Renal cortical epithelial cell (primary cell): ENCODE measurements at regions not wholly inside any gene's neighbourhood (a gene's known extent, or its start where the extent isn't known, plus 50 kb on each side); places are given as distances from the start of the nearest gene placed in this dataset.
A peak's percentile ranks its signal among the peaks of the same experiment; 100 is the strongest.
"Not testable (repeated sequence)": the region's sequence is repeated elsewhere in the genome, so short reads cannot be mapped to it uniquely, and the experiment has no call there.

Experiments used
- DNase-seq: peaks from one replicate; pipeline ENCODE4 v3.0.0-alpha.2; 2011; ENCODE audit warnings: low read depth

- DNase-seq = no peak
Observed at GRCh38 chr4:167939863-167940616, 152.3 kb upstream of the ANXA10 start.

GRCh38 chr4:167943872-167944505 is 148.3 kb upstream of the ANXA10 start:
- no peak for DNase-seq

- DNase-seq = no peak
Observed at GRCh38 chr4:167944721-167945120, 147.6 kb upstream of the ANXA10 start.

GRCh38 chr4:167955006-167955405 is 137.3 kb upstream of the ANXA10 start:
- no peak for DNase-seq

GRCh38 chr4:167956676-167957075 is 135.7 kb upstream of the ANXA10 start:
- DNase-seq = no peak

GRCh38 chr4:167964766-167965373 is 127.5 kb upstream of the ANXA10 start:
- DNase-seq = no peak

GRCh38 chr4:167966143-167966542 is 126.2 kb upstream of the ANXA10 start:
- peak; percentile 10 for DNase-seq

GRCh38 chr4:167973513-167973912 is 118.8 kb upstream of the ANXA10 start:
- DNase-seq = no peak

GRCh38 chr4:167985565-167985964 is 106.8 kb upstream of the ANXA10 start:
- DNase-seq = no peak

- no peak for DNase-seq
Observed at GRCh38 chr4:167986044-167986443, 106.3 kb upstream of the ANXA10 start.

GRCh38 chr4:167987285-167987684 is 105.1 kb upstream of the ANXA10 start:
- no peak for DNase-seq

GRCh38 chr4:167989815-167990214 is 102.5 kb upstream of the ANXA10 start:
- DNase-seq = no peak

- not testable (repeated sequence) for DNase-seq
Observed at GRCh38 chr4:168008112-168008511, 84.2 kb upstream of the ANXA10 start.

- DNase-seq = no peak
Observed at GRCh38 chr4:168019019-168019651, 73.2 kb upstream of the ANXA10 start.

- DNase-seq = no peak
Observed at GRCh38 chr4:168019921-168020320, 72.4 kb upstream of the ANXA10 start.

- peak; percentile 1 for DNase-seq
Observed at GRCh38 chr4:168021666-168022065, 70.7 kb upstream of the ANXA10 start.

GRCh38 chr4:168028568-168028967 is 63.8 kb upstream of the ANXA10 start:
- DNase-seq = peak; percentile 38

- peak; percentile 3 for DNase-seq
Observed at GRCh38 chr4:168028970-168029597, 63.3 kb upstream of the ANXA10 start.

GRCh38 chr4:168037676-168038075 is 54.7 kb upstream of the ANXA10 start:
- DNase-seq = no peak

- no peak for DNase-seq
Observed at GRCh38 chr4:168039593-168039992, 52.7 kb upstream of the ANXA10 start.
